Hepatocyte (in vitro differentiated cells): ENCODE measurements at regions not wholly inside any gene's neighbourhood (a gene's known extent, or its start where the extent isn't known, plus 50 kb on each side); places are given as distances from the start of the nearest gene placed in this dataset.

Source experiments
- CTCF ChIP-seq: fragments of 200-600 bp; sonication (generic); IDR thresholded peaks from 2 replicates; pipeline ENCODE4 v1.5.1; 2016; ENCODE audit warnings: antibody characterized with exemption, mild to moderate bottlenecking; ENCODE audit not compliant: poor library complexity
- EZH2 ChIP-seq: fragments of 200-600 bp; sonication (generic); IDR thresholded peaks from 2 replicates; pipeline ENCODE4 v1.6.1; 2016; ENCODE audit warnings: antibody characterized with exemption, mild to moderate bottlenecking, borderline replicate concordance

GRCh38 chr14:25412998-25413397, 363.1 kb upstream of the STXBP6 start:
- no peak for TF ChIP-seq EZH2
- no peak for TF ChIP-seq CTCF
